ENCODE measurements at regions not wholly inside any gene's neighbourhood (a gene's known extent, or its start where the extent isn't known, plus 50 kb on each side); places are given as distances from the start of the nearest gene placed in this dataset.

DNA sequence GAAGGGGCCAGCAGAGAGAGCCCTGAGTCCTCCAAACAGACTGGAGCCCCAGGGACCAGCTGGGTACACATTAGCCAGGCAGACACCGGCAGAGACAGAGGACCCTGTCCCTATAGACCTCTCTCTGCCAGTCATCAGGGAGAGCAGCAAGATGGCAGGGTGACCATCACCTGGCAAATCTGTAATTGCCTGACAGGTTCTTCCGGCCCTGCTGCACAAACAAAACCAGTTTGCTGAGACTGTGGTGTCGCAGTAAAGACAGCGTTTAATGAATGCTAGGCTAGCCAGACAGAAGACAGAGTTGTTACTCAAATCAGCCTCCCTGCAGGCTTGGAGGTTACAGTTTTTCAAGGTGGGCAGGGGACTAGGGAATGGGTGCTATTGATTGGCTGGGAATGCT is 618.9 kb downstream of the NPHP4 start:
- DNase-seq (ENCODE audit: insufficient read length, low spot score) (no peak), FAIRE-seq (no peak)

DNA sequence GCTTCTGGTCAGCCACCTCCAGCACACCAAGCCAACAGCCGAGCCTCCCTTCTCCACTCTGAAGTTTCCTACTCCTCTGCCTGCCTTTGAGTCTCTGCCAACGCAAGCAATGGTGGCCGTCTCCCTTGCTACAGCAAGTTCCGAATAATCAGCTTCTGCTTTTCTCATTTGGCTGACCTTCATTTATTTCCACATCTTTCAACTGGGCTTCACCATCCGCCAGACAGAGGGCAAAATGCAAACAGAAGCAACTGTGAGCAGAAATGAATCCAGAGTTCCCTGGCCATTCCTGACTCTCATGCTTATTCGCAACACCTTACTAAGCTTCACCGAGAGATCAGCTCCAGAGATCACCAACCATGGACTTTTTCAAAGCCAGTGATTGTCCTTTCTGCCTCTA is 621.0 kb downstream of the NPHP4 start:
- no peak for FAIRE-seq
- DNase-seq (ENCODE audit: insufficient read length, low spot score), result no peak

DNA sequence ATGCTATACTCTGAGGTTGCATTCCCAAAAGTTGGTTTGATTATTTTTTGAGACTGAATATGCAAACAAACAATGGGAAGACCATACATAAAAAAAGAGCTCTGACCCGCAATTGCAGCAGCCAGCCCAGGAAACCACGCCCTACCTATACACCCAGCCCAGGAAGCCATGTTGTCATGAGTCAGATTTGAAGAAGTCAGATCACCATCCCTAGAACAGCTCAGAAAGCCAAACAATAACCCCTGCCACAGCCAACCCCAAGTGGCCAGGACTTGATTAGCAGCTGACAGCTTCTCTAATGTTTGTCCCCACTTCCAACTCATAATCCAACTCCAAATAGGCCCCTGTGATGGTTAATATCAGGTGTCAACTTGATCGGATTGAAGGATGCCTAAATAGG is 621.9 kb downstream of the NPHP4 start:
- FAIRE-seq (no peak), DNase-seq (ENCODE audit: insufficient read length, low spot score) (no peak)

- FAIRE-seq, result no peak
- no peak for DNase-seq (ENCODE audit: insufficient read length, low spot score)
Measured at GRCh38 chr1:5369223-5369622, 623.0 kb downstream of the NPHP4 start.

DNA sequence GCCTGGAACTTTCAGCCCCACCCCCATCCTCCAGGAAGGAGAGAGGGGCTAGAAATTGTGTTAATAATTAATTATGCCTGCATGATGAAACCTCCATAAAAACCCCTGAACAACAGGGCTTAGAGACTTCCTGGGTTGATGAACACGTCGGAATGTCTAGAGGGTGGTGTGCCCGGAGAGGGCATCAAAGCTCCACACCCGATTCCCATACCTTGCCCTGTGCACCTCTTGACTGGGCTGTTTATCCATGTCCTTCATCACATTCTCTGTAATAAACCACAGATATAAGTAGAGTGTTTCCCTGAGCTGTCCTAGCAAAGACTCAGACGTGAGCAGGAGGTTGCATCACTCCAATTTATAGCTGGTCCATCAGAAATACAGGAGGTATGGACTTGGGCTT is 624.0 kb downstream of the NPHP4 start:
- FAIRE-seq (no peak), DNase-seq (ENCODE audit: insufficient read length, low spot score) (no peak)

- FAIRE-seq, result no peak
- DNase-seq (ENCODE audit: insufficient read length, low spot score), result no peak
Measured at GRCh38 chr1:5367306-5367705, 624.9 kb downstream of the NPHP4 start.

DNA sequence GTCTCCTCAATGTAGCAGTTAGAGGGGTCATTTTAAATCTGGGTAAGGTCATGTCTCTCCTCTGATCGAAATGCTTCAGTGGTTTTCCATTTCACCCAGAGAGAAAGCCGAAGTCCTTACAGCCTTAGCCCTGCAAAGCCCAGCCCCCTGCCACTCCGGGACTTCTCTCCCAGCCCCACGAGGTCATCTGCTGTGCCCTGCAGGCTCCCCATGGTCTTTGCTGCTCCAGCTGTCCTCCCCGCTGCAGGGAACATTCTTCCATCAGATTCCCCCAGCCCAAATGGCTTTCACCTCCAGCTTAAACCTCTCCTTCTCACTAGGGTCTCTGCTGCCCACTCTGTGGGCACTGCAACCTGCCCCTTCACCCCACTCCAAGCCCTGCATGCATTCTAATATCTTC is 626.5 kb downstream of the NPHP4 start:
- DNase-seq (ENCODE audit: insufficient read length, low spot score) (no peak), FAIRE-seq (no peak)

GRCh38 chr1:5364591-5364990 is 627.6 kb downstream of the NPHP4 start:
- DNase-seq (ENCODE audit: insufficient read length, low spot score), result no peak
- FAIRE-seq, result no peak

DNA sequence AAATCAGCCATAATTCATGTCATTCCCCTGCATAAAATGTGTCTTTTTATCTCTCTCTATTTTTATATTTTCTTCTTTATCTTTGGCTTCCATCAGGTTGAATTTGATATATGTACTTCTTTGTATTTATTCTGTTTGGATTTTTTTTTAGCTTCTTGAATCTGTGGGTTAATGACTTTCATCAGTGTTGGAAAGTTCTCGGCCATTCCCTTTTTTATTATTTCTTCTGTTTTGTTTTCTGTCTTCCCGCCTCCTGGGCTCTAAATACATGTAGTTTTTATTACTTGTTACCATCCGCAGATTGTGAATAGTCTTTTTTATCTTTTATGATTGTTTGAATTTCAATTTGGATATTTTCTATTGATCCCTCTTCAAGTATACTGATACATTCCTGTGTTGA is 637.5 kb downstream of the NPHP4 start:
- DNase-seq (ENCODE audit: insufficient read length, low spot score) (no peak), FAIRE-seq (no peak)

DNA sequence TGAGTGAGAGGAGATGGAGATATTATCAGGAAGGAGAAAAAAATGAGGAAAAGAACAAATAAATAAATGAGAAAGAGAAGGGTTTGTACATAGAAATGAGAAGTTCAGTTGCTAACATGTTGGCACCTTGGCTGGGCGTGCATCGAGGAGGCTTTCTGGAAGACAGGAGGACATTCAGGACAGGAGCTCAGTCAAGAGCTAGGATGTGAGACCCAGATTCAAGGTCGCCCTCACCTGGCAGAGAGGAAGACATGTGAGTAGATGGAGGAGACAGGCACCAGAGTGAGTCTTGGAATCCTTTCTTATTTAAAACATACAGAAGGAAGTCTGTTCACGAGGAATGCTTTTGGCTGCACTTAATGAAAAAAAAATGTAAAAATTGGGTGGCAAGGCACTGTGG is 640.9 kb downstream of the NPHP4 start:
- FAIRE-seq, result no peak
- no peak for DNase-seq (ENCODE audit: insufficient read length, low spot score)

GRCh38 chr1:5349526-5349925 is 642.7 kb downstream of the NPHP4 start:
- FAIRE-seq, result no peak
- DNase-seq (ENCODE audit: insufficient read length, low spot score), result no peak

- DNase-seq (ENCODE audit: insufficient read length, low spot score), result no peak
- no peak for FAIRE-seq
Measured at GRCh38 chr1:5348732-5349465, 643.3 kb downstream of the NPHP4 start.

- DNase-seq (ENCODE audit: insufficient read length, low spot score) (no peak), FAIRE-seq (no peak)
Measured at GRCh38 chr1:5347726-5348125, 644.5 kb downstream of the NPHP4 start.

DNA sequence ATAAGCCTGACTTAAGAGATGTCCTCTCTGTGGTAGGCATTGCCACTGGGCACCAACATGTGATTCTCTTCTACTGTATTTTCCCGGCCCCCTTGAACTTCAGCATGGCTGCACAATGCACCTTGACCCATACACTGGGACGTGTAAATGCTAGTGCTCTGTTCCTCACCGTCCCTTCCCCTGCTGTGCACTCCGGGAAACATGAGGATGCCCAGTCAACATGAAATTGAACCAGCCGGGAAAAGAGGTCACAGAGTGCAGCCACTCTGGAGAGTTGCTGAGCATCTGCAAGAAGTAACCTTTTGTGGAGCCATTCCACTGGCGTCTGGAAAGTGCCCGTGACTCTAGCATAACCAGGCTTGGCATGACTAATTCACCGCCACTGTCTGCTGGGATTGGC is 646.7 kb downstream of the NPHP4 start:
- DNase-seq (ENCODE audit: insufficient read length, low spot score) (no peak), FAIRE-seq (no peak)

GRCh38 chr1:5343256-5344020 is 648.8 kb downstream of the NPHP4 start:
- FAIRE-seq (no peak), DNase-seq (ENCODE audit: insufficient read length, low spot score) (no peak)

GRCh38 chr1:5342830-5343229 is 649.4 kb downstream of the NPHP4 start:
- DNase-seq (ENCODE audit: insufficient read length, low spot score) (no peak), FAIRE-seq (no peak)

GRCh38 chr1:5342172-5342571 is 650.1 kb downstream of the NPHP4 start:
- DNase-seq (ENCODE audit: insufficient read length, low spot score) (no peak), FAIRE-seq (no peak)

DNA sequence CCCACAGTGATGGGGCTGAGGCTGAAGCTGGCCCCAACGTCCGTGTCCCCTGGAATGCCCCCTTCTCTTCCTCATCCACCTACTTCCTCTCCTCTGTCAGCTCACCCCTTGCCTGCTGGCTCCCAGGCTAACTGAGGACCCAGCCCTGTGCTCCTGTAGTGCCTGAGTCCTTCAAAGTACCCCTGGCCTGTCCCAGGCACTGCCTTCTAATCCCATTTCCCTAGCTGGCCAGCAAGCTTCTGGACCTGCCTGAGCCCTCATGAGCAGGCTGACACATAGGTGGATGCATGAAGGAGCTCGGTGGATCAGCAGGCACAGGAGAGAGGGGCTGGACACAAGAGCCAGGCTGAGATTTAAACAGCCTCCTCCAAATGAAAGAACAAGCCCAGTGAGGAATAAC is 650.8 kb downstream of the NPHP4 start:
- no peak for DNase-seq (ENCODE audit: insufficient read length, low spot score)
- no peak for FAIRE-seq

DNA sequence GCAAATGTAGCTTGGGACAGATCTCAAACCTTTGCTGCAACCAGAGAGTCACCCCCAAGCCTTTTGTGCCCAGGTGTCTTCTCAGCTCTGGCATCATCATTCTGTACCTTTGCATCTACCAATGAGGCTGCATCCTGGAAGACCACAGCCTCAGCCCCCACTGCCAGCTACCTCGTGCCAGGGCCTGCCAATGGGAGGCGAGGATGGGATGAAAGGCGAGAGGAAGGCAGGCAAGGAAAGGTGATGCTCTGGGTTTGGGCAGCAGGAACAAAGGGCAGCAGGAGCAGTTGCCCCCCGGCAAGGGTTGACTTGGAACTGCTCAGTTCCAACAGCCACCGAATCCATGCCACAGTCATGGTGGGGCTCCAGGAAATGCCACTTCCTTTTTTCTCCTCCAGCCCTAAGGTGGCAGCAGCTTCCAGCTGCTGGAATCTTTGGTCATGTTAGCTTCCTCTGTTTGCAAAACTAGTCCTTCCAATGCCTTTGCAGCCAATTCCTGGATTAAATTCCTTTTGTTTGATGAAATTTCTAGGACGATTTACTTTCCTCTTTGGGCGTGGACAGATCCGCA is 651.6 kb downstream of the NPHP4 start:
- no peak for FAIRE-seq
- DNase-seq (ENCODE audit: insufficient read length, low spot score), result no peak

DNA sequence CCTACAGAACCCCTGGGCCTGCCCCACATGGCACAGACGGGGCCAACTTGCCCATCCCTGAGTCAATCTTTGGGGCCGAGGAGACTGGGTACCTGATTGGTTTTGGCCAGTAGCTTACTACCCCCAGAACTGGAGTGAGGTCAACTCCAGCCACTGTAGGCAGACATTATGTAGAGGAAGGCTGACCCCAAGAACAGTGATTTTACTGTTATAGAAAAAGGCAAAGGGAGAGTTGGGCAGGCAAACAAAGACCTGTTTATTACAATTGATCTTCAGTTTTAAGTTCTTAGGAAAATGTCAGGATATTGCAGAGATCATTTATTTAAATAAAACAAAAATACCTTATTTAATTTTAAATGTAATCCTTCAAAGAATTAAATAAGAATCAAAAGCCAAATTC is 653.8 kb downstream of the NPHP4 start:
- DNase-seq (ENCODE audit: insufficient read length, low spot score) (no peak), FAIRE-seq (no peak)

- DNase-seq (ENCODE audit: insufficient read length, low spot score), result no peak
- FAIRE-seq, result no peak
Measured at GRCh38 chr1:5333291-5333690, 658.9 kb downstream of the NPHP4 start.

- DNase-seq (ENCODE audit: insufficient read length, low spot score) (no peak), FAIRE-seq (no peak)
Measured at GRCh38 chr1:5331101-5331500, 661.1 kb downstream of the NPHP4 start.

All from GM19239 (cell line).